ENCODE measurements at regions not wholly inside any gene's neighbourhood (a gene's known extent, or its start where the extent isn't known, plus 50 kb on each side); places are given as distances from the start of the nearest gene placed in this dataset.

DNA sequence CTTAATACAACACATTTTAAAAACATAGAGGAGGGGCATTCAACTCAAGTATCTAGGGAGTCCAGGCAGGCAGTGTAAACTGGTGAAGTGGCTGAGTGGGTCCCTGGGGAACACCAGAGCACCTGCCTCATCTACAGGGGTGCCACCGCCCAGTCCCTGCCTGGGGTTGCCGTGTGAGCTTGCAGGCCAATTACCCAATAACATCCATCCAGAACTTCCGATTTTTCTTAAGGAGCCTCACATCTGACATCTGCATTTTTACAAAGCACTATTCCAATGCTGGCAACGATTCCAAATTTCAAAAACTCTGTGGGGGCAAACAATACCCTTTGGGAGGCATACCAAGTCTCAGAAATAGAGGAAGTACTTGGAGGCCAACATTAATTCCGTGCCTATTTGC is 288.4 kb upstream of the TSHZ2 start:
- ATAC-seq = no peak

DNA sequence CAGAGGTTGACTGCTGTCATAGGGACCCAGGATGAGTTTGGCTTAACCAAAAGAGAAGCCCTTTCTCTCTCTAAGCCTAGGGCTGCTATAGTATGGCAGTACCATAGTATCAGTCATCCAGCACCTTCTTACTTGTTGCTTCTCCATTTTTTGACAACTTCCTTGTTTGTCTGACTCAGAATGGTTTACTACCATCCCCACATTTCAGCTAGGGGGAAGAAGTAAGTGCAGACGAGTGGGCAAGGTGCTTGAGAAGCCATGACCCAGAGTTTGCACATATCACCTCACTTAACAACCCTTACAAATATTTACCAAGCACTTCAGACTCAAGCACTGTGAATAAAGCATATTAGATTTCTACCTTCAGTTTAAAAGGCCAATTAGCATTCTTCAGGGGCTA is 289.9 kb upstream of the TSHZ2 start:
- no peak for ATAC-seq
- DNase-seq = no peak
- intact Hi-C loops (cut with DNase I, micrococcal nuclease) = no loop called here

More for the DNA sequence above, 288.4 kb upstream of the TSHZ2 start:
- intact Hi-C loops (cut with DNase I, micrococcal nuclease) = no loop called here
- DNase-seq = no peak

- ATAC-seq (no peak), DNase-seq (no peak)
- intact Hi-C loops (cut with DNase I, micrococcal nuclease) = no loop called here
These were observed 290.9 kb upstream of the TSHZ2 start for GRCh38 chr20:52681288-52681687.

GRCh38 chr20:52677216-52677615 is 294.9 kb upstream of the TSHZ2 start:
- intact Hi-C loops (cut with DNase I, micrococcal nuclease) = no loop called here
- ATAC-seq (no peak), DNase-seq (no peak)

GRCh38 chr20:52676283-52676995 is 295.7 kb upstream of the TSHZ2 start:
- no peak for ATAC-seq

GRCh38 chr20:52675375-52675774 is 296.8 kb upstream of the TSHZ2 start:
- no peak for ATAC-seq
- intact Hi-C loops (cut with DNase I, micrococcal nuclease) = no loop called here
- no peak for DNase-seq

More at GRCh38 chr20:52676283-52676995, 295.7 kb upstream of the TSHZ2 start:
- intact Hi-C loops (cut with DNase I, micrococcal nuclease) = no loop called here
- no peak for DNase-seq

GRCh38 chr20:52668626-52669025 is 303.5 kb upstream of the TSHZ2 start:
- ATAC-seq = no peak
- intact Hi-C loops (cut with DNase I, micrococcal nuclease) = no loop called here
- DNase-seq = no peak

GRCh38 chr20:52667358-52667757 is 304.8 kb upstream of the TSHZ2 start:
- intact Hi-C loops (cut with DNase I, micrococcal nuclease) = no loop called here
- no peak for DNase-seq
- ATAC-seq = no peak

GRCh38 chr20:52665441-52665840 is 306.7 kb upstream of the TSHZ2 start:
- DNase-seq = no peak
- intact Hi-C loops (cut with DNase I, micrococcal nuclease) = no loop called here
- ATAC-seq = no peak

DNA sequence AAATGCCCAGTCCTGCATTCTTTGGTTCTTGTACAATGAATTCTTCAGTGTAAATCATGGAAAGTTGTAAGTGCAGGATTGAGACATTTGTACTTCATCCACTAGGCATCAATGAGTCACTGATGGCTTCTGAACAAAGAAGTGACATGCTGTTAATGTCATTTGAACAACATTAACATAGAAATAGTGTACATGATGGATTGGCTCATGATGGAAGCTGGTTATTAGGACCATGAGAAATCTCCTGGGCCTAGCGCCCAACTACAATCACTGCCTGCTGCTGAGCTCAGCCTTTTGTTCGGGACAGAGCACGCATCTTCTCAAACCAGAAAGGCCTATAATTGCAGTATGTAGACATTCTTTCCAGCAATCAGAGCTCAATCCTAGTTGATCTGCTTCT is 316.8 kb upstream of the TSHZ2 start:
- no peak for ATAC-seq
- intact Hi-C loops (cut with DNase I, micrococcal nuclease) = no loop called here
- DNase-seq = no peak

- DNase-seq (no peak), ATAC-seq (no peak)
- intact Hi-C loops (cut with DNase I, micrococcal nuclease) = no loop called here
These were observed 317.6 kb upstream of the TSHZ2 start for GRCh38 chr20:52654567-52654966.

DNA sequence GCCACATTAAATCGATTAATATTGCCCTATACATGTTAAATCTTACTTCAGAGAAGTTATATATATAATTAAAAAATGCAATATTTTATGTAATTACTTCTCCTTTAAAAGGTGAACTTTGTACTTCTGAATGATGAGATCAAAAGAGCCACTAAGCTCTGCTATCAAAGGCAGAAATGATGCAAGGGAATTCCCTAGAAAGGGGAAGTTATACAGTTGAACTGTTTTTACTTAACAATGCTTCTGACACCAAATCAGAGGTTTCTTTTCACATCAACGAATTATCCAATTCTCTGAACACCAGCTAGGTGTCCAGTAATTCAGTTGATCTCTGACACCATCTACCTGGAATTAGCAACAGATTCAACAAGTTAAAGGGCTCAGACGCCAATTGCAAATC is 319.9 kb upstream of the TSHZ2 start:
- ATAC-seq (no peak), DNase-seq (no peak)
- intact Hi-C loops (cut with DNase I, micrococcal nuclease) = no loop called here

DNA sequence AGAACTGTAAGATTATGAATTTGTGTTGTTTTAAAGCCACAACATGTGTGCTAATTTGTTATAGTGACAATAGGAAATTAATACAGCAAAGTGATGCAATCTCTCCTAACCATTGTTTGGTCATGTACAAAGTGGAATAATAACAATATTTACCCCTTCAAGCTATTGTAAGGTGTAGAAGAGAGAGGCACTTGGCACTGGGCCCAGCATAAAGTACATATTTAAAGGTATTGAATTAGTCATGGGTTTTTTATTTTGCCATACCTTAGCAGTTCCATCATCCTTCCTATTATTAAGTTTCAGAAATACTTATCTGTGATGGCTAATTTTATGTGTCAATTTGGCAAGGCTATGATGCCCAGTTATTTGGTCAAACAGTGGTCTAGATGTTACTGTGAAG is 322.4 kb upstream of the TSHZ2 start:
- intact Hi-C loops (cut with DNase I, micrococcal nuclease) = no loop called here
- no peak for DNase-seq
- no peak for ATAC-seq

GRCh38 chr20:52645822-52646221 is 326.3 kb upstream of the TSHZ2 start:
- no peak for DNase-seq
- no peak for ATAC-seq
- intact Hi-C loops (cut with DNase I, micrococcal nuclease) = no loop called here

GRCh38 chr20:52643034-52643433 is 329.1 kb upstream of the TSHZ2 start:
- no peak for DNase-seq
- intact Hi-C loops (cut with DNase I, micrococcal nuclease) = no loop called here
- ATAC-seq = no peak

GRCh38 chr20:52637201-52637600 is 335.0 kb upstream of the TSHZ2 start:
- ATAC-seq = no peak
- no peak for DNase-seq
- intact Hi-C loops (cut with DNase I, micrococcal nuclease) = no loop called here

GRCh38 chr20:52631469-52631868 is 340.7 kb upstream of the TSHZ2 start:
- DNase-seq (no peak), ATAC-seq (no peak)
- intact Hi-C loops (cut with DNase I, micrococcal nuclease) = no loop called here

GRCh38 chr20:52630138-52630537 is 342.0 kb upstream of the TSHZ2 start:
- no peak for DNase-seq
- no peak for ATAC-seq
- intact Hi-C loops (cut with DNase I, micrococcal nuclease) = no loop called here

- intact Hi-C loops (cut with DNase I, micrococcal nuclease) = no loop called here
- ATAC-seq (no peak), DNase-seq (no peak)
These were observed 347.9 kb upstream of the TSHZ2 start for GRCh38 chr20:52624281-52624680.

- ATAC-seq (no peak), DNase-seq (no peak)
- intact Hi-C loops (cut with DNase I, micrococcal nuclease) = no loop called here
These were observed 350.1 kb upstream of the TSHZ2 start for GRCh38 chr20:52622081-52622480.

- DNase-seq (no peak), ATAC-seq (no peak)
- intact Hi-C loops (cut with DNase I, micrococcal nuclease) = no loop called here
These were observed 350.8 kb upstream of the TSHZ2 start for GRCh38 chr20:52621401-52621800.

All from left colon (tissue), 2 donors.